Loucy (cell line): ENCODE measurements at regions not wholly inside any gene's neighbourhood (a gene's known extent, or its start where the extent isn't known, plus 50 kb on each side); places are given as distances from the start of the nearest gene placed in this dataset.

ENCODE experiments used
- H2AFZ ChIP-seq: fragments of 200-600 bp; sonication (generic); 2 replicates; pipeline ENCODE4 v1.6.0; 2016; ENCODE audit warnings: antibody characterized with exemption, mild to moderate bottlenecking, low read length, moderate library complexity
- H3F3A ChIP-seq: fragments of 200-600 bp; 2 replicates; pipeline ENCODE4 v1.6.0; 2016; ENCODE audit warnings: antibody characterized with exemption, low read depth, mild to moderate bottlenecking
- H3K27me3 ChIP-seq: fragments of 200-600 bp; sonication (generic); 2 replicates; pipeline ENCODE4 v1.6.1; 2014; ENCODE audit warnings: low read length, mild to moderate bottlenecking; ENCODE audit not compliant: insufficient read depth, poor library complexity, severe bottlenecking
- H3K36me3 ChIP-seq: fragments of 200-600 bp; sonication (generic); 2 replicates; pipeline ENCODE4 v1.6.1; 2016; ENCODE audit warnings: low read length; ENCODE audit not compliant: insufficient read depth
- H3K4me1 ChIP-seq: fragments of 200-600 bp; sonication (generic); 2 replicates; pipeline ENCODE4 v1.5.1; 2014; ENCODE audit warnings: low read length, mild to moderate bottlenecking; ENCODE audit not compliant: insufficient read depth, poor library complexity, severe bottlenecking
- H3K4me2 ChIP-seq: fragments of 200-600 bp; sonication (generic); 2 replicates; pipeline ENCODE4 v1.6.0; 2014; ENCODE audit warnings: antibody characterized with exemption, low read length, low read depth, mild to moderate bottlenecking; ENCODE audit not compliant: poor library complexity, severe bottlenecking
- H3K4me3 ChIP-seq: fragments of 200-600 bp; sonication (generic); 2 replicates; pipeline ENCODE4 v1.5.1; 2014; ENCODE audit warnings: low read length, mild to moderate bottlenecking, mixed read lengths; ENCODE audit not compliant: poor library complexity, severe bottlenecking
- H3K79me2 ChIP-seq: fragments of 200-600 bp; sonication (generic); 2 replicates; pipeline ENCODE4 v1.6.1; 2014; ENCODE audit warnings: low read length; ENCODE audit not compliant: insufficient read depth
- H3K9ac ChIP-seq: fragments of 200-600 bp; sonication (generic); 2 replicates; pipeline ENCODE4 v1.6.0; 2014; ENCODE audit warnings: mild to moderate bottlenecking, low read depth, low read length, moderate library complexity; ENCODE audit not compliant: poor library complexity, severe bottlenecking
- H3K9me2 ChIP-seq: fragments of 200-600 bp; sonication (generic); replicated peaks from 2 replicates; pipeline ENCODE4 v1.6.1; 2016; ENCODE audit warnings: low read depth, low read length, mixed read lengths
- H3K9me3 ChIP-seq: fragments of 200-600 bp; sonication (generic); 2 replicates; pipeline ENCODE4 v1.6.1; 2014; ENCODE audit warnings: mild to moderate bottlenecking, antibody characterized with exemption, low read length, low read depth; ENCODE audit not compliant: insufficient read depth
- H4K20me1 ChIP-seq: fragments of 200-600 bp; sonication (generic); 2 replicates; pipeline ENCODE4 v1.6.0; 2014; ENCODE audit warnings: antibody characterized with exemption, low read length, mild to moderate bottlenecking; ENCODE audit not compliant: insufficient read depth, poor library complexity, severe bottlenecking
- CTCF ChIP-seq: fragments of 200-600 bp; sonication (generic); conservative IDR thresholded peaks from 2 replicates; pipeline ENCODE4 v1.5.1; 2014; ENCODE audit warnings: mild to moderate bottlenecking, antibody characterized with exemption, low read length
- EZH2phosphoT487 ChIP-seq: fragments of 200-600 bp; IDR thresholded peaks from 2 replicates; pipeline ENCODE4 v1.6.1; 2018; ENCODE audit warnings: antibody characterized with exemption, mild to moderate bottlenecking, moderate library complexity, borderline replicate concordance

GRCh38 chr10:131820626-131821025, 80.2 kb upstream of the PPP2R2D start:
- Histone ChIP-seq H3K27me3 (no peaks in the 10 kb centered on the region), H3K9me2 (no peaks in the 10 kb centered on the region), H3K36me3 (no peaks in the 10 kb centered on the region)

GRCh38 chr10:131821378-131822012, 79.3 kb upstream of the PPP2R2D start:
- Histone ChIP-seq H3K9ac (no peak overlapping the region), H3K4me1 (no peaks in the 10 kb centered on the region), H3K79me2 (no peaks in the 10 kb centered on the region), H3K4me2 (no peak overlapping the region), H3K27me3 (no peaks in the 10 kb centered on the region), H3K9me2 (no peaks in the 10 kb centered on the region), H4K20me1 (no peaks in the 10 kb centered on the region), H3K36me3 (no peaks in the 10 kb centered on the region), H2AFZ (no peak overlapping the region), H3K4me3 (no peak overlapping the region), H3K9me3 (no peaks in the 10 kb centered on the region; the same call in 1 of the 2 replicates), H3F3A (no peaks in the 10 kb centered on the region)
- no peak for TF ChIP-seq EZH2phosphoT487
- TF ChIP-seq CTCF: no peak

More at GRCh38 chr10:131820626-131821025, 80.2 kb upstream of the PPP2R2D start:
- no peaks in the 10 kb centered on the region for H3F3A ChIP-seq
- no peaks in the 10 kb centered on the region for H4K20me1 ChIP-seq
- no peak overlapping the region for H3K4me3 ChIP-seq
- no peak overlapping the region for H3K9ac ChIP-seq
- no peak overlapping the region for H3K4me2 ChIP-seq
- H3K79me2 ChIP-seq: no peaks in the 10 kb centered on the region
- no peak for TF ChIP-seq EZH2phosphoT487
- TF ChIP-seq CTCF: no peak
- H2AFZ ChIP-seq: no peak overlapping the region
- no peaks in the 10 kb centered on the region; the same call in 1 of the 2 replicates for H3K9me3 ChIP-seq
- H3K4me1 ChIP-seq: no peaks in the 10 kb centered on the region

GRCh38 chr10:131822013-131822691, 78.7 kb upstream of the PPP2R2D start:
- no peaks in the 10 kb centered on the region for H4K20me1 ChIP-seq
- no peaks in the 10 kb centered on the region for H3K27me3 ChIP-seq
- H2AFZ ChIP-seq: no peak overlapping the region
- H3K79me2 ChIP-seq: no peaks in the 10 kb centered on the region
- no peak overlapping the region for H3K4me3 ChIP-seq
- TF ChIP-seq EZH2phosphoT487 (no peak), CTCF (no peak)
- H3K4me1 ChIP-seq: no peaks in the 10 kb centered on the region
- H3K9me3 ChIP-seq: no peaks in the 10 kb centered on the region; the same call in 1 of the 2 replicates
- H3K36me3 ChIP-seq: no peaks in the 10 kb centered on the region
- H3K9ac ChIP-seq: no peak overlapping the region
- no peaks in the 10 kb centered on the region for H3F3A ChIP-seq
- H3K4me2 ChIP-seq: no peak overlapping the region
- H3K9me2 ChIP-seq: no peaks in the 10 kb centered on the region
